Keratinocyte (primary cell): ENCODE measurements at regions not wholly inside any gene's neighbourhood (a gene's known extent, or its start where the extent isn't known, plus 50 kb on each side); places are given as distances from the start of the nearest gene placed in this dataset.

Experiments used
- EZH2 ChIP-seq: IDR thresholded peaks from one replicate; pipeline ENCODE4 v1.6.1; 2012; ENCODE audit warnings: inconsistent platforms, mild to moderate bottlenecking, low read length, moderate library complexity
- TF ChIP-seq, protein P1 (sequence below), 3 experiments: IDR thresholded peaks in 1 of 3; conservative IDR thresholded peaks in 1 of 3; optimal IDR thresholded peaks in 1 of 3; 2 replicates in 2 of 3; 3 replicates in 1 of 3; pipeline versions ENCODE3 to v1.5.1; 2011; ENCODE audit warnings: low read length in 3 of 3, mild to moderate bottlenecking in 3 of 3, moderate library complexity in 2 of 3, control low read depth in 1 of 3, inconsistent platforms in 1 of 3; ENCODE audit not compliant: insufficient read depth in 2 of 3; ENCODE audit errors: extremely low read depth in 1 of 3

DNA sequence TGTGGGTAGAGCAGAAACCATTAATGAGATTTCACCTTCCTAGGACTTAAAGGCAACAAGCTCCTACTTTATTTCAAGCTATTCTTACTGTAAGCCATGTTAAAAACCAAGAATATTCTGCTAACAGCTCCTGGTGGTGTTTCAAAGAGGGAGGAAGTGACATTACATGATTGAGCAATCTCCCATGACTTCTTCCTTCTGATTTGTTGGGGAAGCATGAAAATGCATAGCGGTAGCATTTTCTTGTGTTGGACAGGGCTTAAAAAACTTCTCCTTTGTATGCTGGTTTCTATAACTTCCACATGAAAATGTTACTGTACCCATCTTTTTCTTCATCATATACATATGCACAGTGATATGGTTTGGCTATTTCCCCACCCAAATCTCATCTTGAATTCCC is 297.0 kb upstream of the SNX7 start:
- TF ChIP-seq, protein P1, sequence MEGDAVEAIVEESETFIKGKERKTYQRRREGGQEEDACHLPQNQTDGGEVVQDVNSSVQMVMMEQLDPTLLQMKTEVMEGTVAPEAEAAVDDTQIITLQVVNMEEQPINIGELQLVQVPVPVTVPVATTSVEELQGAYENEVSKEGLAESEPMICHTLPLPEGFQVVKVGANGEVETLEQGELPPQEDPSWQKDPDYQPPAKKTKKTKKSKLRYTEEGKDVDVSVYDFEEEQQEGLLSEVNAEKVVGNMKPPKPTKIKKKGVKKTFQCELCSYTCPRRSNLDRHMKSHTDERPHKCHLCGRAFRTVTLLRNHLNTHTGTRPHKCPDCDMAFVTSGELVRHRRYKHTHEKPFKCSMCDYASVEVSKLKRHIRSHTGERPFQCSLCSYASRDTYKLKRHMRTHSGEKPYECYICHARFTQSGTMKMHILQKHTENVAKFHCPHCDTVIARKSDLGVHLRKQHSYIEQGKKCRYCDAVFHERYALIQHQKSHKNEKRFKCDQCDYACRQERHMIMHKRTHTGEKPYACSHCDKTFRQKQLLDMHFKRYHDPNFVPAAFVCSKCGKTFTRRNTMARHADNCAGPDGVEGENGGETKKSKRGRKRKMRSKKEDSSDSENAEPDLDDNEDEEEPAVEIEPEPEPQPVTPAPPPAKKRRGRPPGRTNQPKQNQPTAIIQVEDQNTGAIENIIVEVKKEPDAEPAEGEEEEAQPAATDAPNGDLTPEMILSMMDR (optimal IDR thresholded peaks at IDR 0.05 in 1 of 3, IDR thresholded peaks at IDR 0.05 in 1 of 3, conservative IDR thresholded peaks at IDR 0.05 in 1 of 3; ENCODE audit: extremely low read depth in 1 of 3, insufficient read depth in 2 of 3, low read length in 3 of 3) = no peak
- TF ChIP-seq EZH2 = no peak
